GM18858 (cell line): ENCODE measurements at regions not wholly inside any gene's neighbourhood (a gene's known extent, or its start where the extent isn't known, plus 50 kb on each side); places are given as distances from the start of the nearest gene placed in this dataset.
"Not testable (repeated sequence)": the region's sequence is repeated elsewhere in the genome, so short reads cannot be mapped to it uniquely, and the experiment has no call there.

Source experiments
- ATAC-seq: cut with Tn5 transposase; IDR thresholded peaks from one replicate; pipeline ENCODE4 v1.9.1; 2021; ENCODE audit not compliant: unreplicated experiment

DNA sequence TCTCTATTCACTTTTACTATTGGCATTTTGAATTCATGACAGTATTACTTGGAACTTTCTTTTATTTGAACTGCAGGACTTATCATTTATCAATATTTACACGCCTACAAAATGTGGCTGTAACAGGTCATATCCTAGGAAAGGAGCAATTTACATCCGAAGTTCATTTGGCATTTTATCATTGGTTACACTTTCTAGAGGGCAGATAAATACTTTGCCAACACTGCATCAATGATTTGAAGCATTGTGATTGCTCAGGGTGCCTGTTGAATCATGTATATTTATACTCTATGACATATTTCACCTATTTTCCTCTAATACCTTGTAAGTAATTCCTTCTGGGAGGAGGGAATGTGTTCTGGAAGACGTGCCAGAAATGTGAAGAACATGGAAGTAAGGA, 136.7 kb downstream of the MID1IP1 start:
- ATAC-seq = no peak

- no peak for ATAC-seq
Measured at GRCh38 chrX:38939067-38939466, 137.8 kb downstream of the MID1IP1 start.

- no peak for ATAC-seq
Measured at GRCh38 chrX:38940547-38940946, 139.3 kb downstream of the MID1IP1 start.

DNA sequence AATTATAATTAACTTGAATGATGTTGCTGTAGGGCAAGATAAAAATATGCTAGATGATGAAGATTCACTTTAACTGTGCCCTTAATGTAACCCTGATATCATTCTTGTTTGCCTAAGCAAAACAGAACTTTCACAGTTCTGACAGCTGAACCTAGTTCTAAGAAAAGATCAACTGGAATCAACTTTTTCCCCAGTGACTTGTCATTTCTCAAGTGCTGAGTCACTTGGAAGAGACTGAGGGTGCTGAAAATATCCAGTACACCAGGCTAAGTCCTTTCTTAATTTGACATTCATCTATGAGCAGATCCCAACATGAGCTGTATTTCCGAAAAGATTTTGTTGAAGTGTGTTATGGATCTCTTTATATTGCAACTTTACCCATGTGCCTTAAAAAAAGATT, 140.4 kb downstream of the MID1IP1 start:
- ATAC-seq = no peak

DNA sequence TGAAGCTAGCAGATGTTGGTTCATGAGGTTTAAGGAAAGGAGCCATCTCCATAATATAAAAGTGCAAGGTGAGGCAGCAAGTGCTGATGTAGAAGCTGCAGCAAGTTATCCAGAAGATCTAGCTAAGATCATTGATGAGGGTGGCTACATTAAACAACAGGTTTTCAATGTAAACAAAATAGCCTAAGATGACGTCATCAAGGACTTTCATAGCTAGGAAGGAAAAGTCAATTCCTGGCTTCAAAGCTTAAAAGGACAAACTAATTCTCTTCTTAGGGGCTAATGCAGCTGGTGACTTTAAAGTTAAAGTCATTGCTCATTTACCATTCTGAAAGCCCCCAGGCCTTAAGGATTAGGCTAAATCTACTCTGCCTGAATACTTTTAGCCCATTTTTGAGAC, 141.9 kb downstream of the MID1IP1 start:
- no peak for ATAC-seq

DNA sequence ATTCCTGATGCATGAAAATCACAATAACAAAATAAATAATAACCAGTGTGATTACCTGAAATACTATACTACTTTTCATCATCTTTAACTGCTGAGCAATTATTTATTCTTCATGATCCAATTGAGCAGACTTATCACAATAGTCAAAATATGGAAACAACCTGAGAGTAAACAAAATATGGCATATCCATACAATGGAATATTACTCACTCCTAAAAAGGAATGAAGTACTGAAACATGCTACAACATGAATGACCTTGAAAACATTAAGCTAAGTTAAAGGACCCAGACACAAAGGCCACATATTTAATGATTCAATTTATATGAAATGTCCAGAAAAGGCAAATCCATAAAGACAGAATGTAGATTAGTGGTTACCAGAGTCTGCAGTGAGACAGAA, 146.8 kb downstream of the MID1IP1 start:
- no peak for ATAC-seq

DNA sequence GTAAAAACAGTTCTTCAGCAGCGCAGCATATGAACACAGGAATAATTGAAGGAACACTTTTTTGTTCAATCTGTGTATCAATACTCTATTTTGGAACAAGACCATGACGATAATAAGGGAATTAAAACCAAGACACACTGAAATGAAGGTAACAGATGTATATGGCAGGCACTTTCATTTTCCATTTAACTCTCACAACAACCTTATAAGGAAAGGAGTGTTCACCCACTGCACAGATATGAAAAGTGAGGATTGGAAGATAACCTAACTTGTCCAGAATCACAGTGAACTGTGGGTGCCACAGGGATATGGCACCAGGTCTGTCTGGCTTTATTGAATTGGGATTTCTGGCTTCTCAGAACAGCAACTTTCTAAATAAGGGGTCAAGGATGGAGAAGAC, 153.3 kb downstream of the MID1IP1 start:
- no peak for ATAC-seq

DNA sequence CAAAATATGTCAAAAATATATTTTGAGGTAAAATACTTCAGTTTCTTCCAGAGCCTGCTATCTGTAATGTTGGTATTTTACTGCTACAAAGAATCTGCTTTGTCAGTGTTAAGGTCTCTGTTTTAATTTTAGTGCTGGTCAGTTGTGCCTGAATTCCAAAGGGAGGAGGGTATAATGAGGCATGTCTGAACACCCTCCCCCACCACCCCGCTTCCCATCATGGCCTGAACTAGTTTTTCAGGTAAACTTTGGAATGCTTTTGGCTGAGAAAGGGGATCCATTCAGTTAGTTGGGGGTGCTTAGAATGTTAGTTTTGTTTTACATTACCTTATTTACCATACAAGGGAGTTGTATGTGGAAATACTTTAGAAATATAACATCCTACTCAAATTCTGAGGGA, 158.5 kb downstream of the MID1IP1 start:
- ATAC-seq = no peak

DNA sequence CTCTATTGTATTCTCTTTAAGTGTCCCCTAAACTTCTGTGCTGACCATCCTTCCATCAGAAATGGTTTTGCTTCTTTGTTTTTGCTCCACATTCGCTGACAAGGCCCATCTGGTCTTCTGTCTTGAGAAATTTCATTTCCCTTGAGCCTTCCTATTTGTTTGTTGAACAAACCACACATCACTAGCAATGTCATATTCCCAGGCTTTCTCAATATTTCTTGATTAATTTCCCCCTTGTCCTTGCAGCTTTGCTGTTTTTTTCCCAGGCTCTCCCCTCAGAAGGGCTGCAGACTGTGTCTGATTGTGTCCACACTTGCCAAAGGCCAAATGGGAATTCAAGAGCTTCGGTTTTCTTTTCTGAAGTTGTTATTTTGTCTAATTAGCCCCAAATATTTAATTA, 158.9 kb downstream of the MID1IP1 start:
- ATAC-seq = no peak

- ATAC-seq = no peak
Measured at GRCh38 chrX:38961936-38962335, 160.7 kb downstream of the MID1IP1 start.

DNA sequence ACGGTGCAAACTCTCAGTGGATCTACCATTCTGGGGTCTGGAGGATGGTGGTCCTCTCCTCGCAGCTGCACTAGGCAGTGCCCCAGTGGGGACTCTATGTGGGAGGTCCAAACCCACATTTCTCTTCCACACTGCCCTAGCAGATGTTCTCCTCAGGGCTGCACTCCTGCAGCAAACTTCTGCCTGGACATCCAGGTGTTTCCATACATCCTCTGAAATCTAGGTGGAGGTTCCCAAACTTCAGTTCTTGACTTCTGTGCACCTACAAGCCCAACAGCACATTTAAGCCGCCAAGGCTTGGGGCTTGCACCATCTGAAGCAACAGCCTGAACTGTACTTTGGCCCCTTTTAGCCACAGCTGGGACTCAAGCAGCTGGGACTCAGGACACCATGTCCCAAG, 162.0 kb downstream of the MID1IP1 start:
- not testable (repeated sequence) for ATAC-seq

- ATAC-seq = no peak
Measured at GRCh38 chrX:38965888-38966287, 164.6 kb downstream of the MID1IP1 start.

DNA sequence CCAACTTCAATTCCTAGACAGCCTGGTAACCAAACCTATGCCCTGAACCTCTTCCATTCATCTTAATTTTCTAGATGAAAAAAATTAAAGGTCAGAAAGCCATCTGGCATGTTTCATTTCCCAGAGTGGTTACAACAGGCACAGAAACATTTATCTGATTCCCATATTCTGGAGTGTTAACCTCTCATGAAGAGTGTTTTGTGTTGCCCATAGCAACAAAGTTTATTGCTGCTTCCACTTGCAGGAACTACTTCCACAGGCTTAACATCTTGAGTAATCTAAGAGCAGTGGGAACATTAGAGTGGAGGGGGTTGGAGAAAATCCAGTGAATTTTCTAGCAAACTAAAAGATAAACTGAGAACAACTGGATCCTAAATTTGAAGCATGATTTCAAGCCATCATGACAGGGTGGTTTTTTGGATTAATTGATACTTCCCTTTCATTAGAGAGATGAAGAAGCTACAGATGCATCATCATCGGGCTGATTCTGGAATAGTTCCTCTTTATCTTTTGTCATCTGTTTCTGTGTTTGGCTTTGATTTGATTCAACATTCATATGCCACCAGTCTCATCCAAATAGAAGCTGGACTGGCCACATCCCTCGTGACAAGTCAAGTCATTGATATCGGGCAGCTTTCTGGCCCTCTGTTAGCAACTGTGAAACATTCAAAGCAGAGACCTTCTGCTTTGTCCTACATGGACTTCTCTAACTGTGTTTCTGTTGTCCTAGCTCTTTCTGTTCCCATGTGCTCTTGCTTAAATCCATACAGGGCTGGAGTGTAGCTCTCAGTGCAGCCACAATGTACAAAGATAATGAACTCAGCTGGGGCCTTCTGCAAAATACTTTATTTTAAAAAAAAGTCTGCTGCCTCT, 167.3 kb downstream of the MID1IP1 start:
- no peak for ATAC-seq

GRCh38 chrX:38970074-38970473, 168.8 kb downstream of the MID1IP1 start:
- peak; percentile 68 for ATAC-seq

DNA sequence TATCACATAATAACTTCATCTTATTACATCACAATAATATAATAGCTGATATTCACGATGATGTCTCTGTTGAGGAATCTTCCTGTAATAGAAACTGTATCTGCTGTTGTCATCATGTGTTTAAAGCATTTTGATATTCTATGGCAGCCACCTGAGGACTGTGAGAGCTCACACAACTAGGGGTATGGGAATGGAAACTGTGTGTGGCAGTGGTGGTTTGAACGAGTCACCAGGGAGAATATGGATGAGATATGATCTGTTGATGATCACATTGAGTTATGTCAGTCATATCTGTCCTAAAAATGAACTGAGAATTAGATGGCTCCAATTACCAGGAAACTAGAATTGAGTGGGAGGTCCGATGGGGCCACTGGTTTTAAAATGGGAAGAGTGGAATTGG, 169.6 kb downstream of the MID1IP1 start:
- no peak for ATAC-seq

GRCh38 chrX:38973322-38973721, 172.1 kb downstream of the MID1IP1 start:
- ATAC-seq = no peak

DNA sequence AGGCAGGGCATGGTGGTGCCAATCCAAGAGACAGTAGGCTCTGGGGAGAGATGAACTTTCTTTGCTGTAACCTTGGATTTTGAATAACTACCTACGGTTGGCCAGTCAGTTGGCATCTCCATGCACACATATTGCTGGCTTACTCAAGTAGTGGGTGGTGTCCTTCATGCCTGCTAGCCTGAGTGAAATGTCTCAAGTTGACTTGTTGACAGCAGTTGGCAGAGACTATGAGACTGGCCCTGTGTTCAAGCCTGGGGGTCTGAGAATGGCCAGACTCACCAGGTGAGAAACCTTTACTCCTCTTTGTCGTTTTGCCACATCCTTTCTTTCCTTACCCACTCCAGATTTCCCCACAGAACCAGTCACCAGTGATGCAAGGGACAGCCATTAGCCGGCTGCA, 173.3 kb downstream of the MID1IP1 start:
- no peak for ATAC-seq

GRCh38 chrX:38975368-38975942, 174.2 kb downstream of the MID1IP1 start:
- ATAC-seq = no peak

- ATAC-seq = no peak
Measured at GRCh38 chrX:38982370-38982769, 181.1 kb downstream of the MID1IP1 start.

DNA sequence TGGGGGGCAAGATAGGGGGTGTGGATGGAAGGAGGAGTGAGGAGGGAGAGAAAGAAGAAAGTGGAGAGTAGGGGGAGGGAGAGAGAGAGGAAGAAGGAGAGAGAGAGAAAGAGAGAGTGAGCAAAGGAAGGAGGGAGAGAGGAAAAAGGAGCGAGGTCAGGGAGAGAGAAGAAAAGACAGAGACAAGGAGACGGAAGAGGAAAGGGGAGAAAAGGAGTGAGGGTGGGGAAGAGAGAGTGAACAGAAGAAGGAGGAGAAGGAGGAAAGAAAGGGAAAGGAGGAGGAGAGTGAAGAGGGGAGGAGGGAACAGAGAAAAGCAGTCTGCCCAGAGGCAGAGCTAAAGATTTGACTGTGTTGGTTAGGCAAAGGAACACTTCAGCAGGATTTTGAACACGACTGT, 181.6 kb downstream of the MID1IP1 start:
- ATAC-seq = no peak

DNA sequence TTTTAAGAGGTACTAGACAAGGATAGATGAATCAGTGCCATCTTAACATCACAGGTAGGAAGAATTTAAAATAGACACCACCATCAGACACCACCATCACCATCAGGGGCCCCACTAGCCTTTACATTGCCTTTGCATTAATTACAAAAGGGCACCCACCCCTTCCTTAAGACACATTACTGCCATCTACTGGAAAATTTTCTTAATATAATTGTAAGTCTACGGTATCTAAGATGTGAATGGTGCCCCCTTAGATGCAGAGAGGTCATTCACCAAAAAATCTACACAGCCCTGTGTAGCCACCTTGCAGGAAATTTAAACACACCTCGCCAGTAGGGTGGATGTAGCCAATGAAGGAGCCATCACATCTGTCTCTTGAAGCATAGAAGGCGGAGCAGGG, 184.1 kb downstream of the MID1IP1 start:
- ATAC-seq = no peak

DNA sequence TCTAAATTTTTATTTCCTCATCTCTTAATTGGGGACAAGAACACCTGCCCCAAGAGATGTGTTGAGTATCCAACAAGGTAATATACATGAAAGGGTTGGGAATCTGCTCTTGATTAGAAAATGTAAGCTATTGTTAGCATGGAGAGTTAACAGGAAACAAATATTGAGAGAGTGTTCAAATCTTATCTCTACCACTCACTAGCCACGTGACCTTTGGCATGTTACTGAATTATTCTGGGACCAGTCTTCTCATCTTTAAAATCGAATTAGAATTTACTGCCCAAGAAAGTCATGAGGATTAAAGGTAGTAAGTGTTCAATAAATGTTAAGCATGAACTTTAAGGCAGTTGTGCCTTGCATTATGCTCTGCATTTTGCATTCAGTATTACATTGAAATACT, 184.7 kb downstream of the MID1IP1 start:
- ATAC-seq = no peak

DNA sequence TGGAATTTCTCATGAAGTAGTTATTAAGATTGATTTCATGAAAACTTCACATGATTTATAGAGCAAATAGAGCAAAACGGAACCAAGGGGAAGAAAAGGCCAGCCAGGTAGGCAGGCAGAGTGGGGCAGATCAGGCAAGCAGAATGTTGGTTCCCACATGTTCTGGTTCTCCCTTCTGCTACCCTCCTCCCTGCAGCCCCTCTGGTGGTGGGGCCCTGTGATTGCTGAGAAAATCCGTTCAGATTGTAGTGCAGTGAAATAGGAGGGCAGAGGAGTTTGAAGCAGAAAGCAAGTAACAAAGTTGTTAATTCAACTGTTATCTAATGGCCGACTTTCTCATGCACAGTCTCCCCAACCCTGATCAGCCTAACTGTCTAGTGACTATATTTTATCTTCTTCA, 185.3 kb downstream of the MID1IP1 start:
- no peak for ATAC-seq
